H1 (cell line): ENCODE measurements at regions not wholly inside any gene's neighbourhood (a gene's known extent, or its start where the extent isn't known, plus 50 kb on each side); places are given as distances from the start of the nearest gene placed in this dataset.

ENCODE experiments used
- CTCF ChIA-PET: fragments of 300-600 bp; sonication (Branson Sonifier 250); formaldehyde crosslinking; loops from one replicate; lab custom pipeline; 2021; ENCODE audit not compliant: partially characterized antibody; lab: Charles Lee
- POLR2A ChIA-PET: fragments of 300-600 bp; sonication (Branson Sonifier 250); formaldehyde crosslinking; loops from one replicate; lab custom pipeline; 2021; ENCODE audit warnings: inconsistent platforms; ENCODE audit not compliant: partially characterized antibody; lab: Charles Lee
- DNase-seq, 2 experiments: peaks; one replicate each; pipeline versions ENCODE4 v3.0.0 to v3.0.0-alpha.2; 2010 to 2022; ENCODE audit warnings: low spot score in 2 of 2, low read depth in 1 of 2, mixed read lengths in 1 of 2
- FAIRE-seq: peaks from 2 replicates; lab custom pipeline; 2011; peaks lifted over from hg19 to GRCh38; lab: Jason Lieb, UNC
- H2AFZ ChIP-seq: 2 replicates; pipeline ENCODE4 v1.8.1; 2012; ENCODE audit warnings: low read length, inconsistent platforms
- H2AK5ac ChIP-seq: 2 replicates; pipeline ENCODE4 v1.6.1; 2013; ENCODE audit warnings: low read depth, low read length
- H2BK120ac ChIP-seq: replicated peaks from 2 replicates; pipeline ENCODE3; 2013; ENCODE audit warnings: low read depth, low read length, inconsistent platforms
- H2BK12ac ChIP-seq: 2 replicates; pipeline ENCODE4 v1.6.1; 2013; ENCODE audit warnings: low read depth, low read length
- H2BK15ac ChIP-seq: 2 replicates; pipeline ENCODE4 v1.6.1; 2013; ENCODE audit warnings: low read length
- H2BK20ac ChIP-seq: 2 replicates; pipeline ENCODE4 v1.6.1; 2013; ENCODE audit warnings: low read length
- H2BK5ac ChIP-seq: 2 replicates; pipeline ENCODE4 v1.6.1; 2013; ENCODE audit warnings: low read depth, low read length
- H3K14ac ChIP-seq: 2 replicates; pipeline ENCODE4 v1.6.1; 2013; ENCODE audit warnings: inconsistent platforms; ENCODE audit not compliant: insufficient read length
- H3K18ac ChIP-seq: 2 replicates; pipeline ENCODE4 v1.6.1; 2013; ENCODE audit warnings: low read length; ENCODE audit errors: extremely low read depth
- H3K23ac ChIP-seq: 2 replicates; pipeline ENCODE4 v1.6.1; 2013; ENCODE audit warnings: inconsistent platforms; ENCODE audit not compliant: insufficient read length
- H3K23me2 ChIP-seq: 2 replicates; pipeline ENCODE4 v1.6.1; 2013; ENCODE audit warnings: low read depth, low read length
- H3K27ac ChIP-seq: 2 replicates; pipeline ENCODE4 v1.6.1; 2011; ENCODE audit warnings: low read depth, low read length, inconsistent platforms
- H3K27me3 ChIP-seq, 4 experiments: replicated peaks in 1 of 4; 1 replicate in 1 of 4; 2 replicates in 3 of 4; pipeline versions ENCODE4 v1.6.1 to v1.8.1; 2011 to 2013; ENCODE audit warnings: low read length in 3 of 4, mild to moderate bottlenecking in 3 of 4, inconsistent platforms in 2 of 4, mixed read lengths in 2 of 4, moderate library complexity in 1 of 4; ENCODE audit not compliant: control insufficient read depth in 3 of 4, insufficient read depth in 3 of 4; ENCODE audit errors: extremely low read depth in 1 of 4
- H3K36me3 ChIP-seq, 4 experiments: 2 replicates each; pipeline versions ENCODE4 v1.6.1 to v1.8.1; 2011 to 2013; ENCODE audit warnings: mild to moderate bottlenecking in 4 of 4, low read length in 3 of 4, moderate library complexity in 2 of 4, control low read depth in 1 of 4, inconsistent platforms in 1 of 4; ENCODE audit not compliant: insufficient read depth in 4 of 4, control insufficient read depth in 2 of 4
- H3K4ac ChIP-seq: replicated peaks from 2 replicates; pipeline ENCODE3; 2013; ENCODE audit warnings: low read length, low read depth, mixed read lengths, inconsistent platforms; ENCODE audit not compliant: insufficient read length
- H3K4me1 ChIP-seq, 4 experiments: replicated peaks in 1 of 4; 1 replicate in 1 of 4; 2 replicates in 3 of 4; pipeline versions ENCODE4 v1.6.1 to v1.8.1; 2011 to 2013; ENCODE audit warnings: low read length in 3 of 4, inconsistent platforms in 2 of 4, mixed read lengths in 1 of 4; ENCODE audit not compliant: insufficient read depth in 4 of 4, control insufficient read depth in 3 of 4
- H3K4me2 ChIP-seq, 2 experiments: 2 replicates each; pipeline versions ENCODE4 v1.6.1 to v1.8.1; 2011 to 2013; ENCODE audit warnings: low read depth in 2 of 2, low read length in 2 of 2, control low read depth in 1 of 2, inconsistent platforms in 1 of 2, mild to moderate bottlenecking in 1 of 2; ENCODE audit not compliant: insufficient read depth in 1 of 2
- H3K4me3 ChIP-seq, 4 experiments: fragments of 200-600, 300-600 bp in 1 of 4; sonication (generic), shearing (Covaris generic), sonication (Bioruptor Twin) in 1 of 4; 2 replicates each; pipeline versions ENCODE4 v1.5.1 to v1.8.1; 2011 to 2016; ENCODE audit warnings: low read length in 4 of 4, low read depth in 3 of 4, control low read depth in 2 of 4, inconsistent platforms in 2 of 4, mild to moderate bottlenecking in 2 of 4, mixed read lengths in 1 of 4, moderate library complexity in 1 of 4; ENCODE audit not compliant: insufficient read depth in 2 of 4; ENCODE audit errors: extremely low read depth in 1 of 4
- H3K56ac ChIP-seq: replicated peaks from 2 replicates; pipeline ENCODE3; 2013; ENCODE audit warnings: low read depth, mild to moderate bottlenecking, mixed read lengths, low read length, inconsistent platforms; ENCODE audit not compliant: insufficient read length
- H3K79me1 ChIP-seq: 2 replicates; pipeline ENCODE4 v1.6.1; 2013; ENCODE audit warnings: low read depth, low read length, control low read depth
- H3K79me2 ChIP-seq, 2 experiments: 2 replicates each; pipeline versions ENCODE4 v1.6.1 to v1.8.1; 2012 to 2013; ENCODE audit warnings: low read length in 2 of 2, mild to moderate bottlenecking in 2 of 2, inconsistent platforms in 1 of 2; ENCODE audit not compliant: insufficient read depth in 2 of 2, control insufficient read depth in 1 of 2
- H3K9ac ChIP-seq, 4 experiments: replicated peaks in 1 of 4; 1 replicate in 1 of 4; 2 replicates in 3 of 4; pipeline versions ENCODE4 v1.6.1 to v1.8.1; 2011 to 2013; ENCODE audit warnings: low read depth in 3 of 4, low read length in 3 of 4, control low read depth in 2 of 4, mild to moderate bottlenecking in 2 of 4, moderate library complexity in 2 of 4, inconsistent platforms in 1 of 4; ENCODE audit errors: extremely low read depth in 1 of 4
- H3K9me3 ChIP-seq, 2 experiments: 2 replicates each; pipeline versions ENCODE4 v1.6.1 to v1.8.1; 2012 to 2013; ENCODE audit warnings: mild to moderate bottlenecking in 2 of 2, moderate library complexity in 2 of 2, control low read depth in 1 of 2, inconsistent platforms in 1 of 2, low read depth in 1 of 2, low read length in 1 of 2, mixed read lengths in 1 of 2; ENCODE audit not compliant: insufficient read depth in 2 of 2
- H4K20me1 ChIP-seq, 2 experiments: replicated peaks in 1 of 2; 2 replicates each; pipeline versions ENCODE3 to v1.8.1; 2011 to 2013; ENCODE audit warnings: inconsistent platforms in 2 of 2, low read length in 2 of 2, mild to moderate bottlenecking in 1 of 2; ENCODE audit not compliant: insufficient read depth in 2 of 2, control insufficient read depth in 1 of 2
- H4K5ac ChIP-seq: 2 replicates; pipeline ENCODE4 v1.6.1; 2013; ENCODE audit warnings: low read length, low read depth, mixed read lengths, inconsistent platforms; ENCODE audit not compliant: insufficient read length
- H4K8ac ChIP-seq: 2 replicates; pipeline ENCODE4 v1.8.0; 2013; ENCODE audit warnings: mild to moderate bottlenecking, moderate library complexity, low read length, inconsistent platforms; ENCODE audit not compliant: insufficient read depth; ENCODE audit errors: extremely low read depth
- H4K91ac ChIP-seq: replicated peaks from 2 replicates; pipeline ENCODE3; 2013; ENCODE audit warnings: low read length, mixed read lengths, inconsistent platforms; ENCODE audit not compliant: insufficient read length
- RAD21 ChIP-seq, 2 experiments: IDR thresholded peaks in 1 of 2; conservative IDR thresholded peaks in 1 of 2; 2 replicates each; pipeline ENCODE4 v1.6.1; 2011; ENCODE audit warnings: low read depth in 2 of 2, low read length in 2 of 2, improper control_type of control experiment in 1 of 2, inconsistent platforms in 1 of 2, mild to moderate bottlenecking in 1 of 2, moderate library complexity in 1 of 2
- SP1 ChIP-seq: IDR thresholded peaks from 2 replicates; pipeline ENCODE4 v1.6.1; 2011; ENCODE audit warnings: low read depth, low read length
- WGBS, 2 experiments: shearing (Covaris generic) in 1 of 2; methylation state at CpG; one replicate each; pipeline versions ENCODE4 v1.1.6 to v1.1.7; 2013 to 2015; ENCODE audit warnings: low lambda C conversion rate in 2 of 2, mixed read lengths in 2 of 2, inconsistent platforms in 1 of 2, low coverage in 1 of 2, missing lambda C conversion rate in 1 of 2; ENCODE audit not compliant: insufficient replicate concordance in 2 of 2, insufficient coverage in 1 of 2, insufficient read length in 1 of 2; ENCODE audit errors: extremely low coverage in 1 of 2, missing lambda C conversion rate in 1 of 2; 5-methylcytosine and 5-hydroxymethylcytosine counted together
- TF ChIP-seq, protein P1 (sequence below), 3 experiments: IDR thresholded peaks; 1 replicate in 2 of 3; 2 replicates in 1 of 3; pipeline versions ENCODE4 v1.5.1 to v1.6.1; 2011; ENCODE audit warnings: low read length in 3 of 3, mild to moderate bottlenecking in 3 of 3, inconsistent platforms in 2 of 3, low read depth in 1 of 3, moderate library complexity in 1 of 3; ENCODE audit not compliant: insufficient read depth in 1 of 3; ENCODE audit errors: control extremely low read depth in 1 of 3

DNA sequence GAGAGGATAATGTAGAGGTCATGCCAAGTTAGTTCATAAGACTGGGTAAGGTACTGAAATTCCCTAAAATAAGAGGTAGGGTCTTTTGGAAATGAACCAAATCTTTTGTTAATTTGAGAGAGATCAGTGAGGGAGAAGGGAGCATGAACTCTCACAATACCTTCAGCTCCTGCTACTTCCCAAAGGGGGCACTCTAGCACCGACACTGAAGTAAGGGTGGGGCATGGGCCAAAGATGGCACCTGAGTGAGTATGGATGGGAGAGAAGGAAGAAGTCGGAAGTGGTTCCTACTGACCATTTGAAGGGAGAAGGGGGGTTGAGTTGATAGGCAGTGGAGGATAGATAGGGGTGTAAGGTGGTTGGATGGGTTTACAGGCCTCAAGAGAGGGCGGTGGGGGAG, 86.6 kb downstream of the ZNF737 start:
- no peak overlapping the region for H3K4me3 ChIP-seq
- no peak overlapping the region for H3K18ac ChIP-seq
- no peak overlapping the region for H4K91ac ChIP-seq
- no peak overlapping the region for H3K56ac ChIP-seq
- CTCF ChIA-PET, result interaction anchor here (0.6 to 1.3 kb wide), 6 partner anchors 9 to 588 kb away, joined by 3 to 4 read pairs (median 3); no protein-coding TSS in a partner anchor
- H3K9me3 ChIP-seq, result no peaks in the 10 kb centered on the region
- no peak overlapping the region for H2BK20ac ChIP-seq
- H3K4me1 ChIP-seq, result 0 out of 7 replicates have a peak, but pooled peaks cover 0 to 3% (median 0%) of the 10 kb centered on the region in 4 experiments
- FAIRE-seq, result no peak
- H2AFZ ChIP-seq, result no peak overlapping the region
- H3K9ac ChIP-seq, result no peak overlapping the region
- H2BK120ac ChIP-seq, result no peak overlapping the region
- H3K79me1 ChIP-seq, result no peaks in the 10 kb centered on the region
- no peak overlapping the region for H4K8ac ChIP-seq
- no peak overlapping the region for H2BK5ac ChIP-seq
- no peak overlapping the region for H2BK12ac ChIP-seq
- H2AK5ac ChIP-seq, result no peak overlapping the region
- peaks cover 2% of the 10 kb centered on the region; the same call in 1 of the 2 replicates for H3K23me2 ChIP-seq
- no peak overlapping the region for H3K27ac ChIP-seq
- H3K4ac ChIP-seq, result no peak overlapping the region
- POLR2A ChIA-PET, result interaction anchor here (1.3 kb wide), 1 partner anchor 54 kb away, joined by 5 read pairs; no protein-coding TSS in a partner anchor
- H2BK15ac ChIP-seq, result no peak overlapping the region
- H3K4me2 ChIP-seq, result no peak overlapping the region
- WGBS, 2 experiments, result 95% methylated on average over 3 of the region's 3 CpGs; no CpG with 5 or more reads in 1 of the 2 experiments
- no peaks in the 10 kb centered on the region for H3K36me3 ChIP-seq
- H4K5ac ChIP-seq, result no peak overlapping the region
- no peaks in the 10 kb centered on the region for H4K20me1 ChIP-seq
- no peaks in the 10 kb centered on the region for H3K79me2 ChIP-seq
- DNase-seq, result no peak
- H3K14ac ChIP-seq, result no peak overlapping the region
- no peak overlapping the region for H3K23ac ChIP-seq
- no peaks in the 10 kb centered on the region for H3K27me3 ChIP-seq
- TF ChIP-seq, protein P1, sequence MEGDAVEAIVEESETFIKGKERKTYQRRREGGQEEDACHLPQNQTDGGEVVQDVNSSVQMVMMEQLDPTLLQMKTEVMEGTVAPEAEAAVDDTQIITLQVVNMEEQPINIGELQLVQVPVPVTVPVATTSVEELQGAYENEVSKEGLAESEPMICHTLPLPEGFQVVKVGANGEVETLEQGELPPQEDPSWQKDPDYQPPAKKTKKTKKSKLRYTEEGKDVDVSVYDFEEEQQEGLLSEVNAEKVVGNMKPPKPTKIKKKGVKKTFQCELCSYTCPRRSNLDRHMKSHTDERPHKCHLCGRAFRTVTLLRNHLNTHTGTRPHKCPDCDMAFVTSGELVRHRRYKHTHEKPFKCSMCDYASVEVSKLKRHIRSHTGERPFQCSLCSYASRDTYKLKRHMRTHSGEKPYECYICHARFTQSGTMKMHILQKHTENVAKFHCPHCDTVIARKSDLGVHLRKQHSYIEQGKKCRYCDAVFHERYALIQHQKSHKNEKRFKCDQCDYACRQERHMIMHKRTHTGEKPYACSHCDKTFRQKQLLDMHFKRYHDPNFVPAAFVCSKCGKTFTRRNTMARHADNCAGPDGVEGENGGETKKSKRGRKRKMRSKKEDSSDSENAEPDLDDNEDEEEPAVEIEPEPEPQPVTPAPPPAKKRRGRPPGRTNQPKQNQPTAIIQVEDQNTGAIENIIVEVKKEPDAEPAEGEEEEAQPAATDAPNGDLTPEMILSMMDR (IDR thresholded peaks at IDR 0.05; ENCODE audit: control extremely low read depth in 1 of 3, insufficient read depth in 1 of 3, low read depth in 1 of 3, low read length in 3 of 3), result peak; percentile 14 to 38 (median 24); a peak in 3 of 4 replicates
- TF ChIP-seq RAD21 (IDR thresholded peaks at IDR 0.05 in 1 of 2, conservative IDR thresholded peaks at IDR 0.05 in 1 of 2; ENCODE audit: low read depth in 2 of 2, low read length in 2 of 2) (peak; percentile 38 to 55), SP1 (no peak)
